ENCODE measurements at regions not wholly inside any gene's neighbourhood (a gene's known extent, or its start where the extent isn't known, plus 50 kb on each side); places are given as distances from the start of the nearest gene placed in this dataset.

- no peaks in the 10 kb centered on the region for H3K4me1 ChIP-seq
- no peak for DNase-seq (ENCODE audit: low spot score in 2 of 2)
- WGBS, 2 donors = 69 to 86% methylated on average over 3 of the region's 3 CpGs
- H3K27me3 ChIP-seq = no peaks in the 10 kb centered on the region
- H3K4me3 ChIP-seq = no peak overlapping the region
- no peaks in the 10 kb centered on the region for H3K36me3 ChIP-seq
- TF ChIP-seq EP300 (IDR thresholded peaks at IDR 0.05) (no peak), POLR2A (IDR thresholded peaks at IDR 0.05) (no peak), CTCF (IDR thresholded peaks at IDR 0.05) (no peak)
- no peak overlapping the region for H3K27ac ChIP-seq
- H3K9me3 ChIP-seq = no peaks in the 10 kb centered on the region
Measured at GRCh38 chr1:55781944-55782482, 566.8 kb upstream of the USP24 start.

GRCh38 chr1:55781003-55781402 is 565.8 kb upstream of the USP24 start:
- no peak for DNase-seq (ENCODE audit: low spot score in 2 of 2)
- TF ChIP-seq CTCF (IDR thresholded peaks at IDR 0.05) (no peak), EP300 (IDR thresholded peaks at IDR 0.05) (no peak), POLR2A (IDR thresholded peaks at IDR 0.05) (no peak)
- Histone ChIP-seq H3K27me3 (no peaks in the 10 kb centered on the region), H3K36me3 (no peaks in the 10 kb centered on the region), H3K4me3 (no peak overlapping the region), H3K27ac (no peak overlapping the region), H3K9me3 (no peaks in the 10 kb centered on the region), H3K4me1 (no peaks in the 10 kb centered on the region)
- 95 to 98% methylated on average over 3 of the region's 3 CpGs for WGBS, 2 donors

GRCh38 chr1:55777545-55777944 is 562.4 kb upstream of the USP24 start:
- no peaks in the 10 kb centered on the region for H3K4me1 ChIP-seq
- TF ChIP-seq POLR2A (IDR thresholded peaks at IDR 0.05) (no peak), EP300 (IDR thresholded peaks at IDR 0.05) (no peak), CTCF (IDR thresholded peaks at IDR 0.05) (no peak)
- WGBS, 2 donors = 94 to 100% methylated on average over 2 of the region's 2 CpGs
- H3K9me3 ChIP-seq = no peaks in the 10 kb centered on the region
- H3K27ac ChIP-seq = no peak overlapping the region
- no peaks in the 10 kb centered on the region for H3K36me3 ChIP-seq
- DNase-seq (ENCODE audit: low spot score in 2 of 2) = no peak
- H3K27me3 ChIP-seq = no peaks in the 10 kb centered on the region
- no peak overlapping the region for H3K4me3 ChIP-seq

- no peaks in the 10 kb centered on the region for H3K27me3 ChIP-seq
- DNase-seq (ENCODE audit: low spot score in 2 of 2) = no peak
- TF ChIP-seq EP300 (IDR thresholded peaks at IDR 0.05) = no peak
- no peak for TF ChIP-seq POLR2A (IDR thresholded peaks at IDR 0.05)
- no peak for TF ChIP-seq CTCF (IDR thresholded peaks at IDR 0.05)
- no peaks in the 10 kb centered on the region for H3K4me1 ChIP-seq
- H3K36me3 ChIP-seq = no peaks in the 10 kb centered on the region
- no peaks in the 10 kb centered on the region for H3K9me3 ChIP-seq
- WGBS, 2 donors = 26 to 30% methylated on average over 3 of the region's 3 CpGs
- no peak overlapping the region for H3K4me3 ChIP-seq
- H3K27ac ChIP-seq = no peak overlapping the region
Measured at GRCh38 chr1:55775007-55775406, 559.8 kb upstream of the USP24 start.

GRCh38 chr1:55774446-55774845 is 559.3 kb upstream of the USP24 start:
- H3K36me3 ChIP-seq = no peaks in the 10 kb centered on the region

More at GRCh38 chr1:55774446-55774845, 559.3 kb upstream of the USP24 start:
- no peak overlapping the region for H3K27ac ChIP-seq
- TF ChIP-seq CTCF (IDR thresholded peaks at IDR 0.05) = no peak
- no peak for TF ChIP-seq POLR2A (IDR thresholded peaks at IDR 0.05)
- TF ChIP-seq EP300 (IDR thresholded peaks at IDR 0.05) = no peak
- no peaks in the 10 kb centered on the region for H3K27me3 ChIP-seq
- H3K4me1 ChIP-seq = no peaks in the 10 kb centered on the region
- 83% methylated on average over 3 of the region's 3 CpGs for WGBS, 2 donors
- no peak for DNase-seq (ENCODE audit: low spot score in 2 of 2)
- H3K4me3 ChIP-seq = no peak overlapping the region
- no peaks in the 10 kb centered on the region for H3K9me3 ChIP-seq

Data from tibial nerve (tissue), 4 donors.